GM23248 (cell line): ENCODE measurements at regions not wholly inside any gene's neighbourhood (a gene's known extent, or its start where the extent isn't known, plus 50 kb on each side); places are given as distances from the start of the nearest gene placed in this dataset.

ENCODE experiments used
- DNase-seq: peaks from one replicate; pipeline ENCODE4 v3.0.0-alpha.2; 2015
- H2AFZ ChIP-seq: fragments of 200-600 bp; sonication (generic); 2 replicates; pipeline ENCODE4 v1.6.1; 2016; ENCODE audit warnings: antibody characterized with exemption
- H3F3A ChIP-seq: fragments of 200-600 bp; sonication (generic); 2 replicates; pipeline ENCODE4 v1.6.1; 2016; ENCODE audit warnings: mild to moderate bottlenecking, antibody characterized with exemption, mixed run types; ENCODE audit not compliant: insufficient read depth
- H3K27ac ChIP-seq: fragments of 200-600 bp; sonication (generic); 2 replicates; pipeline ENCODE4 v1.5.1; 2016; ENCODE audit warnings: mild to moderate bottlenecking
- H3K27me3 ChIP-seq: fragments of 200-600 bp; sonication (generic); replicated peaks from 2 replicates; pipeline ENCODE4 v1.6.1; 2016; ENCODE audit warnings: mild to moderate bottlenecking; ENCODE audit not compliant: insufficient read depth
- H3K36me3 ChIP-seq: fragments of 200-600 bp; sonication (generic); 2 replicates; pipeline ENCODE4 v1.6.1; 2016; ENCODE audit warnings: low read depth, mild to moderate bottlenecking
- H3K4me1 ChIP-seq: fragments of 200-600 bp; sonication (generic); 2 replicates; pipeline ENCODE4 v1.6.1; 2016; ENCODE audit warnings: mild to moderate bottlenecking; ENCODE audit not compliant: insufficient read depth
- H3K4me2 ChIP-seq: fragments of 200-600 bp; sonication (generic); one replicate; pipeline ENCODE4 v1.6.1; 2016; ENCODE audit warnings: mild to moderate bottlenecking; ENCODE audit not compliant: unreplicated experiment
- H3K4me3 ChIP-seq: fragments of 200-600 bp; sonication (generic); 2 replicates; pipeline ENCODE4 v1.5.1; 2016; ENCODE audit warnings: mild to moderate bottlenecking
- H3K79me2 ChIP-seq: fragments of 200-600 bp; sonication (generic); 2 replicates; pipeline ENCODE4 v1.6.1; 2016; ENCODE audit warnings: mild to moderate bottlenecking; ENCODE audit not compliant: insufficient read depth
- H3K9ac ChIP-seq: fragments of 200-600 bp; sonication (generic); 2 replicates; pipeline ENCODE4 v1.6.1; 2016; ENCODE audit warnings: mild to moderate bottlenecking
- H3K9me2 ChIP-seq: fragments of 200-600 bp; sonication (generic); 2 replicates; pipeline ENCODE4 v1.6.1; 2016; ENCODE audit warnings: mixed run types, mild to moderate bottlenecking, moderate library complexity; ENCODE audit not compliant: insufficient read depth
- H3K9me3 ChIP-seq: fragments of 200-600 bp; sonication (generic); one replicate; pipeline ENCODE4 v1.6.1; 2017; ENCODE audit warnings: low read depth
- H4K20me1 ChIP-seq: fragments of 200-600 bp; sonication (generic); 2 replicates; pipeline ENCODE4 v1.6.0; 2016; ENCODE audit not compliant: insufficient read depth
- EZH2 ChIP-seq: fragments of 200-600 bp; sonication (generic); IDR thresholded peaks from 2 replicates; pipeline ENCODE4 v1.6.1; 2018; ENCODE audit warnings: antibody characterized with exemption, mild to moderate bottlenecking; ENCODE audit not compliant: insufficient read depth, poor library complexity, severe bottlenecking
- EZH2phosphoT487 ChIP-seq: fragments of 200-600 bp; sonication (generic); IDR thresholded peaks from 2 replicates; pipeline ENCODE4 v1.6.1; 2018; ENCODE audit warnings: antibody characterized with exemption, moderate library complexity, mild to moderate bottlenecking, low read depth; ENCODE audit not compliant: insufficient read depth
- WGBS, 2 experiments: methylation state at CpG; one replicate each; pipeline ENCODE4 v1.1.6; 2015 to 2017; ENCODE audit warnings: low lambda C conversion rate in 2 of 2, low coverage in 1 of 2; ENCODE audit errors: missing lambda C conversion rate in 2 of 2; 5-methylcytosine and 5-hydroxymethylcytosine counted together
- in situ Hi-C: fragments of 300-500 bp; cut with MboI; formaldehyde crosslinking; loops from 2 replicates; pipeline ENCODE4 v1.15.0; 2020

GRCh38 chr20:12358006-12358654 is 440.4 kb downstream of the BTBD3 start:
- 17 to 20% methylated on average over 4 of the region's 4 CpGs for WGBS, 2 experiments
- Histone ChIP-seq H3K4me1 (no peaks in the 10 kb centered on the region), H3K4me2 (no peak overlapping the region), H4K20me1 (no peaks in the 10 kb centered on the region), H3K9ac (no peak overlapping the region), H3K9me2 (no peaks in the 10 kb centered on the region), H3K9me3 (no peaks in the 10 kb centered on the region), H2AFZ (no peak overlapping the region), H3K4me3 (no peak overlapping the region), H3K79me2 (no peaks in the 10 kb centered on the region), H3F3A (no peaks in the 10 kb centered on the region), H3K27me3 (no peaks in the 10 kb centered on the region), H3K36me3 (no peaks in the 10 kb centered on the region), H3K27ac (no peak overlapping the region)
- no peak for DNase-seq
- in situ Hi-C loops = no loop called here
- TF ChIP-seq EZH2 (no peak), EZH2phosphoT487 (no peak)

GRCh38 chr20:12358655-12359009 is 440.9 kb downstream of the BTBD3 start:
- Histone ChIP-seq H3K4me3 (no peak overlapping the region), H3K9ac (no peak overlapping the region), H3K27ac (no peak overlapping the region), H3K4me2 (no peak overlapping the region), H3K4me1 (no peaks in the 10 kb centered on the region), H3K79me2 (no peaks in the 10 kb centered on the region), H3K9me2 (no peaks in the 10 kb centered on the region), H3K9me3 (no peaks in the 10 kb centered on the region), H3K36me3 (no peaks in the 10 kb centered on the region), H4K20me1 (no peaks in the 10 kb centered on the region), H2AFZ (no peak overlapping the region), H3F3A (no peaks in the 10 kb centered on the region), H3K27me3 (no peaks in the 10 kb centered on the region)
- WGBS, 2 experiments = 3 to 8% methylated on average over 2 of the region's 2 CpGs
- DNase-seq = no peak
- TF ChIP-seq EZH2phosphoT487 = no peak
- no peak for TF ChIP-seq EZH2
- in situ Hi-C loops = no loop called here

GRCh38 chr20:12371990-12372389 is 454.3 kb downstream of the BTBD3 start:
- Histone ChIP-seq H3F3A (no peaks in the 10 kb centered on the region), H3K9me2 (no peaks in the 10 kb centered on the region), H3K36me3 (no peaks in the 10 kb centered on the region), H3K9me3 (no peaks in the 10 kb centered on the region), H3K27me3 (no peaks in the 10 kb centered on the region), H2AFZ (no peak overlapping the region), H3K79me2 (no peaks in the 10 kb centered on the region), H3K4me2 (no peak overlapping the region), H3K27ac (no peak overlapping the region), H3K9ac (no peak overlapping the region), H3K4me3 (no peak overlapping the region), H4K20me1 (no peaks in the 10 kb centered on the region), H3K4me1 (no peaks in the 10 kb centered on the region)
- WGBS, 2 experiments = 0 to 12% methylated on average over 1 of the region's 1 CpG
- TF ChIP-seq EZH2phosphoT487 (no peak), EZH2 (no peak)
- in situ Hi-C loops = no loop called here
- no peak for DNase-seq

GRCh38 chr20:12372557-12372956 is 454.9 kb downstream of the BTBD3 start:
- DNase-seq = no peak
- Histone ChIP-seq H3F3A (no peaks in the 10 kb centered on the region), H3K9ac (no peak overlapping the region), H4K20me1 (no peaks in the 10 kb centered on the region), H3K36me3 (no peaks in the 10 kb centered on the region), H3K4me1 (no peaks in the 10 kb centered on the region), H2AFZ (no peak overlapping the region), H3K4me3 (no peak overlapping the region), H3K4me2 (no peak overlapping the region), H3K27me3 (no peaks in the 10 kb centered on the region), H3K9me2 (no peaks in the 10 kb centered on the region), H3K27ac (no peak overlapping the region), H3K9me3 (no peaks in the 10 kb centered on the region), H3K79me2 (no peaks in the 10 kb centered on the region)
- WGBS, 2 experiments = 36 to 41% methylated on average over 1 of the region's 1 CpG
- no peak for TF ChIP-seq EZH2phosphoT487
- no peak for TF ChIP-seq EZH2
- in situ Hi-C loops = no loop called here

- Histone ChIP-seq H3K4me3 (no peak overlapping the region), H4K20me1 (no peaks in the 10 kb centered on the region), H2AFZ (no peak overlapping the region), H3K27me3 (no peaks in the 10 kb centered on the region), H3K79me2 (no peaks in the 10 kb centered on the region), H3F3A (no peaks in the 10 kb centered on the region), H3K4me2 (no peak overlapping the region), H3K27ac (no peak overlapping the region), H3K9me2 (no peaks in the 10 kb centered on the region), H3K4me1 (no peaks in the 10 kb centered on the region), H3K9me3 (no peaks in the 10 kb centered on the region), H3K36me3 (no peaks in the 10 kb centered on the region), H3K9ac (no peak overlapping the region)
- TF ChIP-seq EZH2 = no peak
- TF ChIP-seq EZH2phosphoT487 = no peak
- in situ Hi-C loops = no loop called here
- DNase-seq = no peak
Measured at GRCh38 chr20:12375967-12376366, 458.3 kb downstream of the BTBD3 start.
